Mesenchymal stem cell (in vitro differentiated cells and primary cell): ENCODE measurements at regions not wholly inside any gene's neighbourhood (a gene's known extent, or its start where the extent isn't known, plus 50 kb on each side); places are given as distances from the start of the nearest gene placed in this dataset.
A peak's percentile ranks its signal among the peaks of the same experiment; 100 is the strongest.
"Not testable (repeated sequence)": the region's sequence is repeated elsewhere in the genome, so short reads cannot be mapped to it uniquely, and the experiment has no call there.

ENCODE experiments used
- DNase-seq: peaks from one replicate; pipeline ENCODE4 v3.0.0-alpha.2; 2013
- H2AFZ ChIP-seq: one replicate; pipeline ENCODE4 v1.6.1; 2013; ENCODE audit warnings: low read depth, mild to moderate bottlenecking, control low read depth, inconsistent platforms, low read length, moderate library complexity
- H2AK5ac ChIP-seq: 2 replicates; pipeline ENCODE4 v1.6.1; 2013; ENCODE audit warnings: low read length, moderate library complexity, mild to moderate bottlenecking, inconsistent platforms; ENCODE audit not compliant: severe bottlenecking
- H2BK120ac ChIP-seq: one replicate; pipeline ENCODE4 v1.6.1; 2013; ENCODE audit warnings: low read depth, mild to moderate bottlenecking, inconsistent platforms, low read length, moderate library complexity
- H2BK12ac ChIP-seq, 2 experiments: one replicate each; pipeline ENCODE4 v1.6.1; 2013; ENCODE audit warnings: inconsistent platforms in 2 of 2, low read length in 2 of 2, mild to moderate bottlenecking in 2 of 2, moderate library complexity in 2 of 2, control low read depth in 1 of 2
- H2BK15ac ChIP-seq: one replicate; pipeline ENCODE4 v1.6.1; 2013; ENCODE audit warnings: mild to moderate bottlenecking, low read depth, inconsistent platforms; ENCODE audit not compliant: poor library complexity, severe bottlenecking
- H2BK5ac ChIP-seq: 2 replicates; pipeline ENCODE4 v1.6.1; 2013; ENCODE audit warnings: low read depth, mild to moderate bottlenecking, low read length, control low read depth, inconsistent platforms; ENCODE audit not compliant: poor library complexity, severe bottlenecking
- H3K14ac ChIP-seq, 2 experiments: one replicate each; pipeline ENCODE4 v1.6.1; 2013; ENCODE audit warnings: inconsistent platforms in 2 of 2, low read length in 2 of 2, control low read depth in 1 of 2, mild to moderate bottlenecking in 1 of 2, moderate library complexity in 1 of 2
- H3K18ac ChIP-seq, 2 experiments: one replicate each; pipeline ENCODE4 v1.6.1; 2013; ENCODE audit warnings: inconsistent platforms in 2 of 2, low read length in 2 of 2, control low read depth in 1 of 2, low read depth in 1 of 2, mild to moderate bottlenecking in 1 of 2
- H3K23ac ChIP-seq, 2 experiments: one replicate each; pipeline ENCODE4 v1.6.1; 2013; ENCODE audit warnings: inconsistent platforms in 2 of 2, low read length in 2 of 2, mild to moderate bottlenecking in 2 of 2, moderate library complexity in 2 of 2, control low read depth in 1 of 2
- H3K27ac ChIP-seq: 2 replicates; pipeline ENCODE4 v1.5.1; 2013; ENCODE audit warnings: mild to moderate bottlenecking, moderate library complexity, low read length, control low read depth, inconsistent platforms; ENCODE audit not compliant: poor library complexity, severe bottlenecking
- H3K27me3 ChIP-seq, 2 experiments: 2 replicates each; pipeline versions ENCODE4 v1.6.1 to v1.7.0; 2013; ENCODE audit warnings: low read length in 2 of 2, mild to moderate bottlenecking in 2 of 2, moderate library complexity in 2 of 2, control low read depth in 1 of 2, inconsistent platforms in 1 of 2; ENCODE audit not compliant: control insufficient read depth in 1 of 2, insufficient read depth in 1 of 2
- H3K36me3 ChIP-seq, 2 experiments: 2 replicates each; pipeline versions ENCODE4 v1.6.1 to v1.7.0; 2013; ENCODE audit warnings: low read length in 2 of 2, control low read depth in 1 of 2, inconsistent platforms in 1 of 2, low read depth in 1 of 2, mild to moderate bottlenecking in 1 of 2; ENCODE audit not compliant: insufficient read depth in 2 of 2, control insufficient read depth in 1 of 2
- H3K4ac ChIP-seq, 2 experiments: one replicate each; pipeline ENCODE4 v1.6.1; 2013; ENCODE audit warnings: inconsistent platforms in 2 of 2, low read length in 2 of 2, mild to moderate bottlenecking in 2 of 2, moderate library complexity in 2 of 2, control low read depth in 1 of 2, low read depth in 1 of 2
- H3K4me1 ChIP-seq: 2 replicates; pipeline ENCODE4 v1.6.1; 2013; ENCODE audit warnings: low read depth, low read length, control low read depth; ENCODE audit not compliant: control insufficient read depth, insufficient read depth
- H3K4me2 ChIP-seq: 2 replicates; pipeline ENCODE4 v1.6.1; 2013; ENCODE audit warnings: low read length, mild to moderate bottlenecking, inconsistent platforms; ENCODE audit not compliant: poor library complexity, severe bottlenecking
- H3K4me3 ChIP-seq, 2 experiments: 2 replicates each; pipeline versions ENCODE4 v1.5.1 to v1.7.0; 2013; ENCODE audit warnings: low read length in 2 of 2, mild to moderate bottlenecking in 2 of 2, control low read depth in 1 of 2, low read depth in 1 of 2; ENCODE audit not compliant: insufficient read depth in 1 of 2
- H3K79me1 ChIP-seq: replicated peaks from 2 replicates; pipeline ENCODE4 v1.6.1; 2013; ENCODE audit warnings: mild to moderate bottlenecking, control low read depth, low read length, inconsistent platforms; ENCODE audit not compliant: poor library complexity, severe bottlenecking
- H3K9ac ChIP-seq: 2 replicates; pipeline ENCODE4 v1.7.0; 2013; ENCODE audit warnings: mild to moderate bottlenecking, low read length, moderate library complexity
- H3K9me3 ChIP-seq: 2 replicates; pipeline ENCODE4 v1.7.0; 2013; ENCODE audit warnings: mild to moderate bottlenecking, low read length; ENCODE audit not compliant: control insufficient read depth
- H4K8ac ChIP-seq: one replicate; pipeline ENCODE4 v1.6.1; 2013; ENCODE audit warnings: inconsistent platforms, mild to moderate bottlenecking, low read length, moderate library complexity
- H4K91ac ChIP-seq: one replicate; pipeline ENCODE4 v1.6.1; 2013; ENCODE audit warnings: mild to moderate bottlenecking, low read length, inconsistent platforms
- WGBS: methylation state at CpG from one replicate; pipeline ENCODE4 v1.1.7; 2013; ENCODE audit warnings: mixed read lengths; 5-methylcytosine and 5-hydroxymethylcytosine counted together

DNA sequence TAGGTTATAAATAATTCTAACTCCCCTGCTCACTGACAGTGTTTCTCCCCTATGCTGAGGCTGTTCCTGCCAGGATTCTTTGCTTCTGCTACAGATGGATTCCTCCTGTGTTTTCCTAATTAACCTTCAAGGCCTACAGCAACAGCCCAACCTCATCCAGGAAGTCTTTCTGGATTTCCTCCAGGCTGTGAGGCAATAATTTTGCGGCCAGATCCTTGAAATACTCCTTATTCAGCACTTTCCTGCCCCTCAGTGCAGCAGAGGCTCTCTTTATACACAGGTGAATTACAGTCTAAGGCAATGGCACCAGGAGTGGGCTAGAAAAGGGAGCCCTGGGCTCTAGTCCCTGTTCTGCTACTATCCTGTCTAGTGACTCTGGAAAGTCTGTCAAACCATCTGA is 102.1 kb upstream of the PRSS12 start:
- not testable (repeated sequence) for H3K9ac ChIP-seq, H2AFZ ChIP-seq, H3K4me1 ChIP-seq, H4K91ac ChIP-seq, H2AK5ac ChIP-seq, H2BK5ac ChIP-seq, H3K27me3 ChIP-seq, H4K8ac ChIP-seq, H3K9me3 ChIP-seq, H3K14ac ChIP-seq, H3K4me2 ChIP-seq, H2BK15ac ChIP-seq, H3K23ac ChIP-seq, H3K27ac ChIP-seq, H3K79me1 ChIP-seq, H3K36me3 ChIP-seq, H3K18ac ChIP-seq, H3K4me3 ChIP-seq, H3K4ac ChIP-seq, DNase-seq, H2BK120ac ChIP-seq, H2BK12ac ChIP-seq
- WGBS = 83% methylated on average over 1 of the region's 1 CpG

DNA sequence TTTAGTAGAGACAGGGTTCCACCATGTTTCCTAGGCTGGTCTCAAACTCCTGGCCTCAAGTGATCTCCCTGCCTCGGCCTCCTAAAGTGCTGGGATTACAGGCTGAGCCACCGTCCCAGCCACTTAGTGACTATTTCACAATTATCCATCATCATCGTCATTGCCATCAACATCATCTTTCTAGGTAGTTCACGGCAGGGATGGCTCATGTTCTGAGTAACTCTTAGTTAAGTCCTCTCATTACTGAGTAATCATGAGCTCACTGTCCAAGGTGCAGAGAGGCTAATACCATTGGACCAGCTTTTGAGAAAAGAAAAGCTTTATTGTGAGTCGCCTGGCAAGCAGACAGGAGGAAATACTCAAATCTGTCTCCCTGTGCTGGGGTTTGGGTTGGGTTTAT is 108.6 kb upstream of the PRSS12 start:
- H3K4me3 ChIP-seq, H3K14ac ChIP-seq, H3K23ac ChIP-seq, H3K27me3 ChIP-seq, H3K36me3 ChIP-seq, H3K79me1 ChIP-seq, H3K9ac ChIP-seq, H2BK120ac ChIP-seq, H3K4ac ChIP-seq, H2AFZ ChIP-seq, H3K4me2 ChIP-seq, H3K4me1 ChIP-seq, H2AK5ac ChIP-seq, H4K91ac ChIP-seq, H3K9me3 ChIP-seq, H2BK5ac ChIP-seq, H3K27ac ChIP-seq, H4K8ac ChIP-seq, H3K18ac ChIP-seq, H2BK12ac ChIP-seq, H2BK15ac ChIP-seq: not testable (repeated sequence)
- DNase-seq = peak; percentile 1
- WGBS = 82% methylated on average over 2 of the region's 5 CpGs

DNA sequence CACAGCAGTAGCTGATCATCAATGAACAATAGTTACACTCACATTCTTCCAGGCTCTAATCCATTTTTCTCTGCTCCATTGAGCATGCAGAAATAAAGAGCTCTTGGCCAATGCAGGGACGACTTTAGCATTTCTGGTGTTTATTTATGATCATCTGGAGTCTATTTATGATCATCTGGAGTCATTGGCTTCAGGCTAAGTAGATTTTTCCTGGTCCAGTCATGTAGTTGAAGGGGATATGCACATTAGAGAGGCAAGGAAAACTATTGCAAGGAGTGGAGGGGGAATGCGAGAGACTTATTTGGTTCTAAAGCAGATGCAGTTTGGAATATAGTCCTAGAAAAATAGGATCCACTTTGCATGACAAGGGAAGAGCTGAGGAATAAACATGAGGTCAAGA is 113.0 kb upstream of the PRSS12 start:
- H2BK15ac ChIP-seq, H3K79me1 ChIP-seq, H3K27me3 ChIP-seq, H3K4me2 ChIP-seq, H4K8ac ChIP-seq, H3K23ac ChIP-seq, H2BK5ac ChIP-seq, H2BK120ac ChIP-seq, H3K4me3 ChIP-seq, H3K18ac ChIP-seq, H3K4me1 ChIP-seq, H3K36me3 ChIP-seq, H2AK5ac ChIP-seq, H4K91ac ChIP-seq, H3K4ac ChIP-seq, H2AFZ ChIP-seq, H2BK12ac ChIP-seq, H3K27ac ChIP-seq, H3K14ac ChIP-seq, H3K9ac ChIP-seq, H3K9me3 ChIP-seq: not testable (repeated sequence)
- 29% methylated on average over 1 of the region's 2 CpGs for WGBS
- peak; percentile 32 for DNase-seq

DNA sequence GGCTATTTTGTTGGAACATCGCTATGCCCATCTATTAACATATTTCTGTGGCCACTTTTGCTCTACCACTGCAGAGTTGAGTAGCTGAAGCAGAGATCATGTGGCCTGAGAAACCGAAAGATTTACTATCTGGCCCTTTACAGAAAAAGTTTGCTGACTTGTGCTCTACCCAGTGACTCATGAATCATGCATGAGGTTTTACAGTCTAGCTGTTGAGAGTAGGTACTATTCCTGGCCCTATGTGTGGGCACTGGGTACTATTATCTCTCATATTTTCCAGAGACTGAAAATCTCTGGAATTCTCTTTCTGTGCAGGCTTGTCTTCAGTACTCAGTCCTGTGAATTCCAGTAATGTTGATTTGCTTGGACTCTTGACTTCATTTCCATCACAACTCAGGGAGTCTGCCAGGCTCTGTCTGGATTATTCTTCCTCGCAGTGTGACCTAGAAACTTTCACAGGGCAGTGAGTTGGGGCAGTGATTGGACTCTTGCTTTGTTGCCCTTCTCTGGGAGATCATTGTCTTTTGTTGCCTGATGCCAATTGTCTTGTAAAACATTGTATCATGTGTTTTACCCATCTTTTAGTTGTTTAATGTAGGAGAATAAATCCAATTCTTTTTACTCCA is 121.3 kb upstream of the PRSS12 start:
- H3K27me3 ChIP-seq, H2BK15ac ChIP-seq, H2AK5ac ChIP-seq, H3K27ac ChIP-seq, H2BK120ac ChIP-seq, H3K18ac ChIP-seq, H3K23ac ChIP-seq, H3K36me3 ChIP-seq, H4K8ac ChIP-seq, H3K9ac ChIP-seq, H3K4me1 ChIP-seq, H3K14ac ChIP-seq, H2BK5ac ChIP-seq, H2AFZ ChIP-seq, H4K91ac ChIP-seq, H3K4me2 ChIP-seq, H3K4me3 ChIP-seq, H3K9me3 ChIP-seq, H3K4ac ChIP-seq, H2BK12ac ChIP-seq, H3K79me1 ChIP-seq: not testable (repeated sequence)
- 82% methylated on average over 2 of the region's 3 CpGs for WGBS
- peak; percentile 53 for DNase-seq
